ENCODE measurements at regions not wholly inside any gene's neighbourhood (a gene's known extent, or its start where the extent isn't known, plus 50 kb on each side); places are given as distances from the start of the nearest gene placed in this dataset.

GRCh38 chr14:101188571-101188915, 285.0 kb upstream of the RTL1 start:
- Histone ChIP-seq H3K27ac (ENCODE audit: low read length) (no peak overlapping the region), H4K20me1 (ENCODE audit: insufficient read depth) (no peaks in the 10 kb centered on the region), H3F3A (ENCODE audit: insufficient read depth, low read length, poor library complexity, severe bottlenecking) (peaks cover 5% of the 10 kb centered on the region), H3K9me3 (ENCODE audit: low read length) (no peaks in the 10 kb centered on the region), H3K9ac (ENCODE audit: low read length) (no peak overlapping the region), H3K9me2 (ENCODE audit: insufficient read depth, low read length) (no peaks in the 10 kb centered on the region), H2AFZ (ENCODE audit: low read depth, low read length) (no peak overlapping the region), H3K4me3 (ENCODE audit: low read length) (no peak overlapping the region), H3K4me2 (ENCODE audit: low read length) (no peak overlapping the region), H3K79me2 (replicated peaks; ENCODE audit: insufficient read depth, low read length) (no peaks in the 10 kb centered on the region), H3K27me3 (ENCODE audit: insufficient read depth, low read depth, low read length) (no peaks in the 10 kb centered on the region), H3K36me3 (ENCODE audit: insufficient read depth, low read length) (no peaks in the 10 kb centered on the region)
- TF ChIP-seq POLR2AphosphoS5 (IDR thresholded peaks at IDR 0.05) (no peak), SMC3 (conservative IDR thresholded peaks at IDR 0.05; ENCODE audit: poor library complexity) (no peak), EP300 (conservative IDR thresholded peaks at IDR 0.05; ENCODE audit: poor library complexity, severe bottlenecking) (no peak), MXI1 (conservative IDR thresholded peaks at IDR 0.05; ENCODE audit: poor library complexity, severe bottlenecking) (no peak), TAF1 (IDR thresholded peaks at IDR 0.05; ENCODE audit: low read depth) (no peak), REST (IDR thresholded peaks at IDR 0.05; ENCODE audit: borderline replicate concordance) (no peak), RAD21 (conservative IDR thresholded peaks at IDR 0.05) (no peak), EZH2 (IDR thresholded peaks at IDR 0.05; ENCODE audit: borderline replicate concordance, insufficient read depth, low read length, poor library complexity, severe bottlenecking) (no peak)
- TF ChIP-seq, protein P1, sequence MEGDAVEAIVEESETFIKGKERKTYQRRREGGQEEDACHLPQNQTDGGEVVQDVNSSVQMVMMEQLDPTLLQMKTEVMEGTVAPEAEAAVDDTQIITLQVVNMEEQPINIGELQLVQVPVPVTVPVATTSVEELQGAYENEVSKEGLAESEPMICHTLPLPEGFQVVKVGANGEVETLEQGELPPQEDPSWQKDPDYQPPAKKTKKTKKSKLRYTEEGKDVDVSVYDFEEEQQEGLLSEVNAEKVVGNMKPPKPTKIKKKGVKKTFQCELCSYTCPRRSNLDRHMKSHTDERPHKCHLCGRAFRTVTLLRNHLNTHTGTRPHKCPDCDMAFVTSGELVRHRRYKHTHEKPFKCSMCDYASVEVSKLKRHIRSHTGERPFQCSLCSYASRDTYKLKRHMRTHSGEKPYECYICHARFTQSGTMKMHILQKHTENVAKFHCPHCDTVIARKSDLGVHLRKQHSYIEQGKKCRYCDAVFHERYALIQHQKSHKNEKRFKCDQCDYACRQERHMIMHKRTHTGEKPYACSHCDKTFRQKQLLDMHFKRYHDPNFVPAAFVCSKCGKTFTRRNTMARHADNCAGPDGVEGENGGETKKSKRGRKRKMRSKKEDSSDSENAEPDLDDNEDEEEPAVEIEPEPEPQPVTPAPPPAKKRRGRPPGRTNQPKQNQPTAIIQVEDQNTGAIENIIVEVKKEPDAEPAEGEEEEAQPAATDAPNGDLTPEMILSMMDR (IDR thresholded peaks at IDR 0.05; ENCODE audit: poor library complexity, severe bottlenecking) = no peak

DNA sequence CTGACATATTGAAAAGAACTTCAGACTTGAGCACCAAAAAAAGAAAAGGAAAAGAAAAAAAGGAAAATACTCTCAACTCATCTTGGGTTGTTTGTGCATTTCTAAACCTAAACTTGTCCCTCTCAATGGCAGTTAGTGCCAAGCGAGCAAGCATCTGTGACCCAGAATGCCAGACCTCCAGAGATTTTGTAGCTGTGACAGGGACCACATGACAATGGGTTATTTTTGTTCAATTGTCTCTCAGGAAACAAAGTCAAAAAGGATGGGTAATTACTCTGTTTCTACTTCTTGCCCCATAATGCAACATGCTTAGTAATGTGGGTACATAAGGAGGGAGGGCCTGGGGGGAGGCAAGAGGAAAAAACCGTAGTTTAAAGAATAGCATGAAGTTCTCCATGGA, 285.7 kb upstream of the RTL1 start:
- no peaks in the 10 kb centered on the region for H3K9me3 ChIP-seq (ENCODE audit: low read length)
- no peak overlapping the region for H3K4me3 ChIP-seq (ENCODE audit: low read length)

More for the DNA sequence above, 285.7 kb upstream of the RTL1 start:
- Histone ChIP-seq H3K4me2 (ENCODE audit: low read length) (no peak overlapping the region), H3K27me3 (ENCODE audit: insufficient read depth, low read depth, low read length) (no peaks in the 10 kb centered on the region), H3K79me2 (replicated peaks; ENCODE audit: insufficient read depth, low read length) (no peaks in the 10 kb centered on the region), H3K9ac (ENCODE audit: low read length) (no peak overlapping the region), H3K27ac (ENCODE audit: low read length) (no peak overlapping the region), H3K9me2 (ENCODE audit: insufficient read depth, low read length) (no peaks in the 10 kb centered on the region), H3F3A (ENCODE audit: insufficient read depth, low read length, poor library complexity, severe bottlenecking) (peaks cover 5% of the 10 kb centered on the region), H2AFZ (ENCODE audit: low read depth, low read length) (no peak overlapping the region), H3K36me3 (ENCODE audit: insufficient read depth, low read length) (no peaks in the 10 kb centered on the region), H4K20me1 (ENCODE audit: insufficient read depth) (no peaks in the 10 kb centered on the region)
- TF ChIP-seq REST (IDR thresholded peaks at IDR 0.05; ENCODE audit: borderline replicate concordance) (no peak), MXI1 (conservative IDR thresholded peaks at IDR 0.05; ENCODE audit: poor library complexity, severe bottlenecking) (no peak), EZH2 (IDR thresholded peaks at IDR 0.05; ENCODE audit: borderline replicate concordance, insufficient read depth, low read length, poor library complexity, severe bottlenecking) (no peak), RAD21 (conservative IDR thresholded peaks at IDR 0.05) (no peak), SMC3 (conservative IDR thresholded peaks at IDR 0.05; ENCODE audit: poor library complexity) (no peak)

Measured in neural cell (in vitro differentiated cells).